HG02973 (cell line): ENCODE measurements at regions not wholly inside any gene's neighbourhood (a gene's known extent, or its start where the extent isn't known, plus 50 kb on each side); places are given as distances from the start of the nearest gene placed in this dataset.

Experiments used
- ATAC-seq: cut with Tn5 transposase; IDR thresholded peaks from one replicate; pipeline ENCODE4 v1.9.1; 2021; ENCODE audit warnings: moderate library complexity; ENCODE audit not compliant: unreplicated experiment

GRCh38 chr2:42108852-42109251 lies 60.3 kb upstream of the EML4 start:
- ATAC-seq, result no peak

GRCh38 chr2:42109959-42110640 lies 59.1 kb upstream of the EML4 start:
- no peak for ATAC-seq

- no peak for ATAC-seq
These were observed 58.4 kb upstream of the EML4 start for GRCh38 chr2:42110641-42111322.

GRCh38 chr2:42112418-42112817 lies 56.7 kb upstream of the EML4 start:
- no peak for ATAC-seq

- no peak for ATAC-seq
These were observed 55.7 kb upstream of the EML4 start for GRCh38 chr2:42113452-42113851.

- ATAC-seq, result no peak
These were observed 55.1 kb upstream of the EML4 start for GRCh38 chr2:42114091-42114490.

- ATAC-seq, result no peak
These were observed 53.6 kb upstream of the EML4 start for GRCh38 chr2:42115588-42115987.

- no peak for ATAC-seq
These were observed 52.7 kb upstream of the EML4 start for GRCh38 chr2:42116195-42117181.

- ATAC-seq, result no peak
These were observed 52.0 kb upstream of the EML4 start for GRCh38 chr2:42117182-42117579.

- ATAC-seq, result peak; percentile 90
These were observed 51.0 kb upstream of the EML4 start for GRCh38 chr2:42117923-42118753.

GRCh38 chr2:42118754-42119569 lies 50.2 kb upstream of the EML4 start:
- ATAC-seq, result no peak
